Right kidney (tissue), 1 donor: ENCODE measurements at regions not wholly inside any gene's neighbourhood (a gene's known extent, or its start where the extent isn't known, plus 50 kb on each side); places are given as distances from the start of the nearest gene placed in this dataset.

Source experiments
- DNase-seq: peaks from one replicate; pipeline ENCODE4 v3.0.0-alpha.2; 2016

DNA sequence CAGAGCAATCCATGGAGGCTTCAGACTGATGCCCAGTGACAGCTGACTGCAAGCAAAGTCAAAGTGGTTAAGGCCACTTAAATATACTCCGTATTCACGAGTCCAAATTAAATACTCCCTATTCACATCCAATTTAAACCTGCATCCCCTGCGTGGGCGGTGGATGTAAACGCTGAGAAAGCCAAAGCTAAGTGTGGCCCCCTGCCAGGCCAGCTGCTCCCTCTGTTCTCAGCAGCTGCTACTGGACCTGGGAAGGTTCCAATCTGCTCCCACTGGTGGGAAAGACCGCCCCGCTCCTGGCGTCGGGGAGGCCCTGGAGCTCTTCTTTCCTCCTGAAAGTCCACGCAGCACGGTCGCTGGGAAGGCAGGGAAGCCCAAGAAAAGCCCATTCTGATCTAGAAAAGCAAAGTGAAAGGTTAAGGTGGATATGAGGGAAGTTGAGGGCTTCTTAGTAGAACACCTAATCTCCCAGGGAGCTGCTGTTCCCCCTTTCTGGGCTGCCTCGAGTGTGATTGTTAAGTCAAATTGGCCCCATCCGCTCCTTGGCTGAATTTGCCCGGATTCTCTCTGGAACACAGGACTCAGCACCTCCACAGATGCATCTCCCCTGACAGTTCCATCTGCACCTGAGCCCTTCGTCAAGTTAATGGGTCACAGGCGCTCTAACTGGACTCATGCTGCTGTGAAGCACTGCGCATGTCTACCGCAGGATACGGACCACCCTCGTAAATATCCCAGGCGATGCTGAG is 205.5 kb downstream of the USP12 start:
- DNase-seq, result no peak

DNA sequence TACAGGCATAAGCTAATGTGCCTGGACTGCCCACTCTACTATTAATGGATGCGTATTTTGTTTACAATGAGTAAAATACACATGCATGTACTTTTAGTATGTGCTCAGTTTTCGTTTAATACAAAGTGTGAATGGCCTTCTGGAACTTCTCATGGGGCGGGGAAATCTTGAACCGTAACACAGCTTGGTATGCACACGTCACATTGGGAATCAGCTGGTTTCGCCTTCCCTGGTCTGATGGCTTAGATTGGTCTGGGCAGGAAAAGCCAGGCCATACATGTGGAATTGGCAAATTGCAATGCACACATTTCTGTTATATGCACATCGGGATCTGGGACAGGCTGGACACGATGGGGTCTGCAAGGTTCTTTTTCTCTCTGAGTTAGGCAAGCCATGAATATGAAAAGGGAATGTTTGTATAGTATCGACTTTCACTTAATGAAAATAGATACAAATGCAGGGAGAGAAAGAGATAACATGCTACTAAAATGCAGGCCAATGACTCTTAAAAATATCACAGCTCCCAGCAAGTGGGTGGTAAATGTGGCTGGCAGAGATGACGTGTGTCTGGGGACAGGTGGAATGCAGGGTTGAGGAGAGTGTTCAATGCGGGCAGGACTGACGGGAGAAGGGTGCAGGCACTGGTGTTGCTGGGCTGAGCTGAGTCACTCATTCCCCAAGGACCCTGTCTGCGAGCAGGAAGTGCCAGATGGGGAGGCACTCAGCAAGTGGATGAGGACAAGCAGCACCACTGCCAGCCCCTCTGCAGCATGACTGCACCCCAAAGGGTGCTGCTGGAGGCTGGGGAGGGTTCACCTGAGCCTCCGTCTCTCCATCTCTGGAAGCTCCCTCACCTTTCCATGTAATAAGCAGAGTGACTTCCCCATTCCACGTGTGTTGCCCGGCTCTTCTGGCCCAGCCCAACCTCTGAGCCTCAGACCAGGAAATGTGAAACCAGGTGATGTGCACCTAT is 204.0 kb upstream of the GPR12 start:
- DNase-seq, result no peak

DNA sequence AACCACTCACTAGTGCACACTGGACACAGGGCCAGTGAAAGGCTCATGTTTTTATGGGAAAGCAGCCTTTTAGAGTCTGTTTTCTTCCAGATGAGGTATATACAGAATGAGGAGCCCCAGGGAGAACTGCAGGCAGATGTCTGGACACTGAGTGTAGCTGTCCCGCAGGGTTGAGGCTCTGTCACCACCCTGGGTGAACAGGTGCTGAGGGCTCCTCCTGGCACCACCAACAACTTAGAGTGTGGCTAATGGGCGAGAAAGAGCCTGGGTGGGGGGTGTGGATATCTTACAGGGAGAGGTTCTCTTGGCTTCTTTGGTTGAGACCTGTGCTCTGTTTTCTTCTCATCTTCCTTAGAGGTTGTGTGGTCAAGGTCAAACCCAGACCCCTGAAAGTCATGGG is 202.1 kb upstream of the GPR12 start:
- no peak for DNase-seq

DNA sequence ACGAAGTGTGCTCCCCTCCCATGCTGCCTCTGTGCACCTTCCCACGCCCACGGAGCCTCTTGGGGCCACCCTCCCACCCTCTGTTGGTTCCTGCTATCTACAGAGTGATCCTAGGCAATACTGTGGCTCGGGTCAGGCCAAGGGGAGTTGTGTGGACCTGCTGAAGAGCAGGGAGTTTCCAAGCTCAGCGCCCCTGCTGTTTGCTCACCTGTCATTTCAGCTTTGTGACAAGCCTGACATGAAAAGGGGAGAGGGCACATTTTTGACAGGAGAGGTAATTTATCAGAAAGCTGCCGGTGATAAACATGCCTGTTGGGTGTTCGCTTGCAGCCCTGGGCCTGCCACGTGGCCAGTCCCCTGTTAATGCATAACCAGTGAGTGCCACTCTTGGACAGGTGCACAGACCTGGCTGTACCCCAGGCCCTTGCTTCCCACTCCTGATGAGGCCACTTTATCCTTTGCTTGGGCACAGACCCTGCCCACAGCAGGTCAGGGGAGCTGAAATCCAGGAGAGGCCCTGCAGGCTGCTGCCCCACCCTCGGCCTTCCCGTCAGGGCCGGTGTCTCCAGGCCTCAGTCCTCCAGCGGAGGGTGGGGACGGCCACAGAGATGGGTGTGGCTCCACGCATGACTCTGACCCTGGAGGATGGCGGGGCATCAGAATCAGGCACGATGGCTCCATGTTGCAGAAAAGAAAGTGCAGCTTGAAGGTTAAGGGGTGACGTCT is 201.5 kb upstream of the GPR12 start:
- no peak for DNase-seq

DNA sequence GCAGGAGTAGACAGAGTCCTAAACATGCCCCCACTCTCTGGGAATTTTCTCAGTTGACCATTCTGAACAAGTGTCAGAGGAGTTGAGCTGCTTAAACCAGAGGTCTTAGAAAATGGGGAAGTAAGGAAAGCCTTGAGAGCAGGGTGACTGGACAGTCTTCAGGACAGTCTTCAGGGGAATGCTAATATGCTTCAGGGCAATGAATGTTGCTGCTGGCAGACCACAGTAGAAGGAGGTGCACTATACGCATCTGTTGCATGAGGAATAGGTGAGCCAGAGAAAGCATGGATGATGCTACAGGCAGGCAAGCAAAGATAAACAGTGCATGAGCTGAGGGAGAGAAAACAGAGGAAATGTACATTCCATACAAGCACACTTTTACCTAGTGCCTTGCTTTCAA is 196.6 kb upstream of the GPR12 start:
- no peak for DNase-seq

DNA sequence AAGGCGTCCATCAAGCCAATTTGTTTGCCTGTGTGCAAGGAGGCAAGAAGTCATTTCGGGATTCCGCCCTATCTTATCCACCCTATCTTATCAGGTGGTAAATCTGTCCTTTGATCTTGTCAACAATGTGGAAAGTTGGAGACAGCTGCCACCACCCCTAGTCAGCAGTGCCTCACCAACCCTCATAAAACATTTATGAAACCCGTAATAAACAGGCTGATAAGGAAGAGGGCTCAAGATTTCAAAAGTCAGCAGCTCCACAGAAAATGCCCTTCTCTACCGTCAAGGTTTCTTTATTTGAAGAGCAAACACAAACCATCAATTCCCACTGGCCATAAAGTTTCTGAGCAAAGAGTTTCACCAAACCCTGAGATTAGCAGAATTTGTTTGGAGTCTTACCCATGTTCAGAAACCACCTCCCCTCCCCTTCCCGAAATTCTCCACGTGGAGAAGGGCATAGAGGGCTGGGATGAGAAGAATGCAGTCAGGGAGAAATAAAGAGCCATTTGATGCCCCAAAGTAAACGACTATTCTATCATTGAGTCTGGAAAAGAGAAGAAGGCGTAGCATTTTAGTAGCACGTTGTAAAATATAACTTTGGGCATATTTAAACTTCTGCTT is 196.0 kb upstream of the GPR12 start:
- no peak for DNase-seq

DNA sequence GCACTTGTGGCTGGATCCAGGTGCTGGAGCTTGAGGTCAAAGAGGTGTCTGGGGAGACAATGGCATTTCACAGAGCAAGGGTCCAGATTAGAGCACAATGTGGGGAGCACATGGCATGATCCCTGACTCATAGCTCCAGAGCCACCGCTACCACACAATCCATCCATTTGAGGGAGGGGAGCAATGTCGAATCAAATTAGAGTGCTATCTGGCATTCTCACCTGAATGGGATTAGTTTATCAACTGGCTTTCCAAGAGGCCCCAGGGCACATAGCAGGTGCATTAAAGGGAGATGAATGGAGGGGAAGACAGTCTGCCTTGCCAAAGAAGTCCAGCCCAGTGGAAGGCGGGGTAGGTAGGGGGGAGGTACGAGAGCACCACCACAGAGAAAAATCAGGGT is 194.4 kb upstream of the GPR12 start:
- no peak for DNase-seq

DNA sequence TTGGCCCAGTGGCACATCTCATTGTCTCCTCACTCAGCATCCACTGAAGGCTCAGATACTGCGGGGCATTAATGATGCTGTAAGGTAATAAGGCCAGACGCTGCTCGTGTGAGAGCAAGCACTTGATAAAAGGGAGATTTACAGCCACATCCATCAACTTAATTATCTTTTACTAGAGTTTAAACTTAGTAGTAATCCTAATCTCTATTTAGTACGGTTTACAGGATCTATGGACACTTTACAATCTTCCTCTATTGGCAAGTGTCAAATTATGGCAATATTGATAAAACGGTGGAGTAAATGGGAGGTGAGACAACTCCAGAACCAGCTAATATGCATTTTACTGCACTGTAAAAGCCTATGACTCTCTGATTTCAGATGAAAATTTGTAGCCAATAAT is 192.7 kb upstream of the GPR12 start:
- no peak for DNase-seq

DNA sequence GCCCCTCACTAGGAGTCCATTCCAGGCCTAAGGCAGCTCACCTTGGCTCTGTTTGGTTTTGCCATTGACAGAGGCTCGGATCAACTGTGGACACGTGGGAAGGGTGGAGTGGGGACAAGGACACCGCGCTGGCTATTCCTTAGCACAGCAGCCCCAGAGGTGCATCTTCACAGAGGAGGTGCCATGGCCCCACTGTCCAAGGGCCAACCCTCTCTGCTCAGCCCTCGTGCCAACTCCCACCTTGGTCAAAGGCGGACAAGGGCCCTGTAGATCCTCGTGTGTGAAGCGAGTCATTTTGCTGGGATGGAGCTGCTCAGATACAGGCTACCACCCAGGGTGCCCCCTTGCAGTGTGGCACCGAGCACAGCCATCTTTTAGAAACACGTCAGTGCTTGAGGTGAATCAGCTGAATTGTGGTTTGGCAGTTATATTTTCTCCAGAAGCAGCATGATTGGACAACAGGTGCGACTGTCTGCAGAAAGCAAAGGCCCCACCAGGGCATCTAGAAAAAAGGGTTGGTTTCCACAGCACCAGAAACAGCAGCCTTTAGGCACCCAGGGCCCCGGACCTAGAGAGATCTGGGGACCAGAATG is 192.1 kb upstream of the GPR12 start:
- DNase-seq, result no peak

DNA sequence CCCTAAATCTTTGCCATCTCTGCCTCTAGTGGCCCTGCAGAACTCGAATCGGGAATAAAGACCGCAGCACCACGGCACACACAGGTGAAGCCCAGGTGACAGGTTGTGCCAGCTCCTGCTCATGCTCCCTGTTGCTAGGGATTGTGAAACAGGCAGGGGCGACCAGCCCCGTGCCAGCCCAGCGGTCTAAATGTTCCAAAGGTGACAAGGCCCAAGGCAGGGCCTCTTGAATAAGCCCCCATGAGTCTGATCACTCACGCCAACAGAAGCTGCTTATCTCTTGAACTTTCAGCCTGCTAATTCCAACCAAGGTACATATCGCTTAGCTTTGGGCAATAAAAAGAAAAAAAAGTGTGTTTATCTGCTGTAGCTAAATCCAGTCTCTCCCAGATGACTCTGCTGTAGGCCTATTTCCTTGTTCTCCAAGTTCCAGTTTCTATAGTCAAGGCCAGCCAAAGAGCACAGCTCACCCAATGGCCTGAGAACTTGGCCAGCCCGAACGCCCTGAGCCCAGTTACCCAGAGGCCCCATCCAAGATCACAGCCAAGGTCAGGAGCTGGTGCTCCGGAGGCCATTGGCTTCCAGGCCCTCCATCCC is 191.1 kb upstream of the GPR12 start:
- no peak for DNase-seq

DNA sequence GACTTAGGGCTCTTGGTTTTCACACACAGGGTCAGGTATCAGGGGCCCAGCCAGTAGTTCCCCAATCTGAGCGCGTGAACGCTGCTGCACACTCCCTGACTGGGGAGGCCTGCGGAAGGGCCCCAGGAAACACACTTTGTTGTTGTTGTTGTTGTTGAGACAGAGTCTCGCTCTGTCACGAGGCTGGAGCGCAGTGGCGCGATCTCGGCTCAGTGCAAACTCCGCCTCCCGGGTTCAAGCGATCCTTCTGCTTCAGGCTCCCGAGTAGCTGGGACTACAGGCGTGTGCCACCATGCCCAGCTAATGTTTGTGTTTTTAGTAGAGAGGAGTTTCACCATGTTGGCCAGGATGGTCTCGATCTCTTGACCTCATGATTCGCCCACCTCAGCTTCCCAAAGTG is 190.4 kb upstream of the GPR12 start:
- no peak for DNase-seq

- no peak for DNase-seq
Observed at GRCh38 chr13:26950546-26950945, 190.0 kb upstream of the GPR12 start.

DNA sequence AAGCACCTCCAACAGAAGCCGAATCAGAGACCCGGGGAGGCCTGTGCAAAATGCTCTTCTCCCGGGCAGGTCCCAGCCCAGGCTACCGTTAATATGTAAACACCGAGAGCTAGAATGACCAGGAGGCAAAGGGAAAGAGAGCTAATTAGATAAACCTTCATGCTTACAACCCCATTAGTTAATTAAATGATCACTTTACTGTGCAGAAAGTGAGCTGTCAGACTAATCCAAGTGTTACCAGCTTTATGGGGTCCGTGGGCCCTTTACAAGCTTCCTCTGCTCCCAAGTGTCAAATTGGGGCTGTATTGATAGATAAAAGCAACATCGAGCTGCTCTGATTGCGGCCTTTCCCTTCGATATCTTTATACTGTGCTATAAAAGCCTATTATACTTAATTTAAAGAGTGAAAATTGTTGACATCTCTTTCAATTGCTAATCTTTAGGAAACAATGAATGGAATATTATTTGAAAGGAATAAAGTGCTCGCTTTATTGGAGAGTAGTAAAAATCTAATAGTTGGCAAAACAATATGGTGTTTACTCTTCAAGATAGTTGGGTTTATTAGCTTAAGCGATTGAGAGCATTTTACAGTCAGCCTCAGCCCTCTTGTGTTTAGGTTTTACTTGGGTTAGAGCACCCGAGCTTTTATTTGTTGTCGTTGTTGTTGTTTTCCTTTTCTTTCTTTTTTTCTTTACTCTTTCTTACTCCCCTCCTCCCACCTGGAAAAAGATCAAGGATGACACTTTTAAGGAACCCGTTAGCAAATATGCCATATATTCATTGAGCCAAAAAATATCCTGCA is 189.3 kb upstream of the GPR12 start:
- no peak for DNase-seq

DNA sequence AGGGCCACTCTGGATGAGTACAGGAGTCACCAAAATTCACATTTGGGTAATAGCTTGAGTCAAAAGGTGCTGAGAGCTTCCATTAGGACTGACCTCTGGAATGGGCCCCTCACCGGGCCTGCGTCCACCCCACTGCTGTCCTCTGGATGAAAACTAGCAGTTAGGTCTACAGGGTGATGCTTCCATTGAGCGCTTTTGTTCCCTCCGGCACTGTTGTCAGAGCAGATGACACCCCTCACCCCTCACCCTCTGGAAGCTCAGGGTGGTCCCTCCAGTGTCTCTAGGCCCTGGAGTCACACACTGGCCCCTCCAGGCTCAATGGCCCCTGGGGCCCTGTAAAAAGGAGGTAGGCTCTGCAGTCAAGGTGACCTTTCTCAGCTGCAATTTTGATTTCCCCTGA is 187.8 kb upstream of the GPR12 start:
- DNase-seq, result no peak

- no peak for DNase-seq
Observed at GRCh38 chr13:26946684-26947343, 186.2 kb upstream of the GPR12 start.

- DNase-seq, result no peak
Observed at GRCh38 chr13:26943748-26944147, 183.2 kb upstream of the GPR12 start.

DNA sequence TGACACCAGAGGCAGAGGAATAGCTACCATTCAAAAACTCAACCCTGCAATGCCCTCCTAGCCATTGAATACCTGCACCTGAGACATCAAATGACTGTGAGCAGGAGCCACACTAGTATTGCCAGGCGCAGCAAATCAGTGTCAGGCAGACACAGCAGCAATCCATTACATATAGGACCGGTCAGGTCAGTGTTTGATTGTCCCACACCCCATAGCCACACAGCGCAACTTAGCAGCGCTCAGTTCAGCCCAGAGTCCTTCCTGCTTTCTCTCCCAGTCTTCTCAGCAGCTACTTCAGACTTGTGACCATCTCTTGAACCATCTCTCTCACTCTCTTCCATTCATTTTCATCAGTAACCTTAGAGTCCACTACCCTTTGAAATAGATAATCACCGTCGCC is 181.6 kb upstream of the GPR12 start:
- DNase-seq, result no peak

- no peak for DNase-seq
Observed at GRCh38 chr13:26941345-26942174, 181.0 kb upstream of the GPR12 start.

DNA sequence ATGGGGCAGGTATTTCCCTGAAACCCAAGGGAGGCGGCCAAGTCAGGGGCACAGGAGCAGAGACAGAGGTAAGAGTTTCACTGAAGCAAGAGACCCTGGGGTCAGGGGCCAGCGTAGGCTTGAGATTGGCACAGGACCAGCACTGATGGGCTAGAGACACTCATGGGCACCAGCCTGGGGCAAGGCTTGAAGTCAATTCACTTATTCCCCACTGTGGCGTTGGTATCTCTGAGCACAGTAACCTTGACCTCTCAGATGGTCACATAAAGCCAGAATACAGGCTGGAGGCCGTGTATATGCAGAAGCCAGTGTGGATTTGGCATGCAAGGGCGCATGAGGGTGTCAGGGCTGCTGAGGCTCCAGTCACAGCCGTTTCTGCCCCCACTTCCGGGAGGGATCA is 173.5 kb upstream of the GPR12 start:
- no peak for DNase-seq
